ENCODE measurements at regions not wholly inside any gene's neighbourhood (a gene's known extent, or its start where the extent isn't known, plus 50 kb on each side); places are given as distances from the start of the nearest gene placed in this dataset.

- H3K27ac ChIP-seq, result no peak overlapping the region
Observed at GRCh38 chr2:41141146-41141791, 689.4 kb upstream of the SLC8A1 start.

DNA sequence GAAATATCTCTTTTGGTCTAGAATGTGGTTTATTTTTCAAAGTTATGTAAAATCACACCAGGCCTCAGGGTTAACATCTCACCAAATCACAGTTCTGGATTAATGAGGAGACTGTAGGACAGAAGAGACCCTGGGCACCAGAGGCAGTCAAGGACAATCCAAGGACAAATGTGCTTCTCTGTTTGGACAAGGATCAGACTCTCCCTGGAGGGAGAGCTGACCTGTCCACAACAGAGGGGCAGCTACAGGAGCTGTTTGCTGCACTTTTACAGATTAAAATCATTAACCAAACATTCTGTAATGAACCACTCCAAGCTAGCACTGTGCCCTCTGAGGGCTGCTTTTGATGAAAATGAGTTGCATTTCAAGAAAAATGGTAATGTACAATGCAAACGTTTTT lies 690.6 kb upstream of the SLC8A1 start:
- no peak overlapping the region for H3K4me3 ChIP-seq
- WGBS (ENCODE audit: missing lambda C conversion rate), result 5% methylated on average over 1 of the region's 1 CpG
- ATAC-seq (no peak), FAIRE-seq (no peak), DNase-seq (ENCODE audit: low read depth in 1 of 2, low spot score in 1 of 2) (no peak)
- H3K9me3 ChIP-seq, result no peaks in the 10 kb centered on the region
- POLR2A ChIA-PET, result no interaction called here
- no peak for TF ChIP-seq SREBF2 (IDR thresholded peaks at IDR 0.05)
- TF ChIP-seq, protein P1, sequence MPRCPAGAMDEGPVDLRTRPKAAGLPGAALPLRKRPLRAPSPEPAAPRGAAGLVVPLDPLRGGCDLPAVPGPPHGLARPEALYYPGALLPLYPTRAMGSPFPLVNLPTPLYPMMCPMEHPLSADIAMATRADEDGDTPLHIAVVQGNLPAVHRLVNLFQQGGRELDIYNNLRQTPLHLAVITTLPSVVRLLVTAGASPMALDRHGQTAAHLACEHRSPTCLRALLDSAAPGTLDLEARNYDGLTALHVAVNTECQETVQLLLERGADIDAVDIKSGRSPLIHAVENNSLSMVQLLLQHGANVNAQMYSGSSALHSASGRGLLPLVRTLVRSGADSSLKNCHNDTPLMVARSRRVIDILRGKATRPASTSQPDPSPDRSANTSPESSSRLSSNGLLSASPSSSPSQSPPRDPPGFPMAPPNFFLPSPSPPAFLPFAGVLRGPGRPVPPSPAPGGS (IDR thresholded peaks at IDR 0.05), result no peak
- no peak for TF ChIP-seq TP53 (CRISPR knock-in tag; IDR thresholded peaks at IDR 0.05)
- TF ChIP-seq RAD21 (conservative IDR thresholded peaks at IDR 0.05 in 1 of 2, IDR thresholded peaks at IDR 0.05 in 1 of 2), result no peak
- no peak for TF ChIP-seq FOSL2 (IDR thresholded peaks at IDR 0.05)
- no peak for TF ChIP-seq FOSL2 (CRISPR knock-in tag; IDR thresholded peaks at IDR 0.05)
- no peak for TF ChIP-seq RCOR1 (IDR thresholded peaks at IDR 0.05; ENCODE audit: low read depth, low read length)
- no peak for TF ChIP-seq HDAC2 (IDR thresholded peaks at IDR 0.05)
- TF ChIP-seq POLR2AphosphoS2 (conservative IDR thresholded peaks at IDR 0.05; ENCODE audit: low read length), result no peak
- TF ChIP-seq ESRRA (IDR thresholded peaks at IDR 0.05; ENCODE audit: borderline replicate concordance, low read length), result no peak
- TF ChIP-seq CHD4 (IDR thresholded peaks at IDR 0.05; ENCODE audit: borderline replicate concordance), result no peak
- no peak for TF ChIP-seq TFCP2L1 (CRISPR knock-in tag; IDR thresholded peaks at IDR 0.05)
- no peak for TF ChIP-seq KDM1A (IDR thresholded peaks at IDR 0.05; ENCODE audit: low read depth)
- TF ChIP-seq JUNB (IDR thresholded peaks at IDR 0.05), result no peak
- TF ChIP-seq, protein P2, sequence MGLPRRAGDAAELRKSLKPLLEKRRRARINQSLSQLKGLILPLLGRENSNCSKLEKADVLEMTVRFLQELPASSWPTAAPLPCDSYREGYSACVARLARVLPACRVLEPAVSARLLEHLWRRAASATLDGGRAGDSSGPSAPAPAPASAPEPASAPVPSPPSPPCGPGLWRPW (IDR thresholded peaks at IDR 0.05), result no peak
- no peak for TF ChIP-seq HEYL (CRISPR knock-in tag; IDR thresholded peaks at IDR 0.05)
- no peak overlapping the region for H3K4me2 ChIP-seq
- H3K4me1 ChIP-seq, result no peaks in the 10 kb centered on the region
- CTCF ChIA-PET, result no interaction called here
- no peak overlapping the region for H3K27ac ChIP-seq

More at GRCh38 chr2:41141146-41141791, 689.4 kb upstream of the SLC8A1 start:
- Histone ChIP-seq H3K9me3 (no peaks in the 10 kb centered on the region), H3K4me3 (no peak overlapping the region), H3K4me1 (no peaks in the 10 kb centered on the region), H3K4me2 (no peak overlapping the region)
- TF ChIP-seq ATOH8 (CRISPR knock-in tag; IDR thresholded peaks at IDR 0.05; ENCODE audit: low read depth) (no peak), NR3C1 (IDR thresholded peaks at IDR 0.05) (no peak), MYC (IDR thresholded peaks at IDR 0.05; ENCODE audit: borderline replicate concordance, low read length) (no peak), RFX5 (IDR thresholded peaks at IDR 0.05) (no peak), SMC3 (IDR thresholded peaks at IDR 0.05) (no peak), KDM5A (IDR thresholded peaks at IDR 0.05) (no peak)
- ChIA-PET POLR2A (no interaction called here), CTCF (no interaction called here)
- FAIRE-seq, result no peak
- WGBS (ENCODE audit: missing lambda C conversion rate), result 48% methylated on average over 5 of the region's 5 CpGs
- no peak for ATAC-seq
- no peak for DNase-seq (ENCODE audit: low read depth in 1 of 2, low spot score in 1 of 2)

DNA sequence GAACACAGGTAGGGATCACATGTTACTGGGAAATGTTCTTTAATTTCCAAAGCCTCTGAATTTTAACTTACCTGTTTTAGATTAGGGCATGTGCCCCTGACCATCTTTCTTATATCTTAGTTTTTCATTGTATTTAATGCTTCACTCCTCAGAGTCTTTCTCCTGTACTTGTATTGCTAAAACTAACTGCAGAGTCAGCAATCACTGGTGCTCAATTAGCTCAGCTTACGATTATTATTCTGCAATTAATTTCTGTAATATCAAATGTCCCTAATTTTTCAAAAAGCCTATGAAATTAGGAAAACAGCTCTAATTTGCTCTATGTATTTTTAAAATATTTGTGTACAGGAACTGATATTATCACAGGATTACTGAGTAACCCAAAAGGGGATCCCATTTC lies 693.2 kb upstream of the SLC8A1 start:
- TF ChIP-seq POLR2A (IDR thresholded peaks at IDR 0.05; ENCODE audit: low read length), result no peak
- peak; percentile 69 for TF ChIP-seq MAFK (IDR thresholded peaks at IDR 0.05; ENCODE audit: partially characterized antibody)
- Histone ChIP-seq H3K27ac (no peak overlapping the region), H3K4me1 (no peaks in the 10 kb centered on the region), H3K4me2 (no peak overlapping the region), H3K9me3 (no peaks in the 10 kb centered on the region), H3K4me3 (no peak overlapping the region)
- WGBS (ENCODE audit: missing lambda C conversion rate), result 45% methylated on average over 1 of the region's 1 CpG
- no peak for FAIRE-seq
- POLR2A ChIA-PET, result no interaction called here
- CTCF ChIA-PET, result interaction anchor here (0.6 kb wide), 1 partner anchor 226 kb away, joined by 3 read pairs; no protein-coding TSS in a partner anchor
- ATAC-seq, result no peak
- no peak for DNase-seq (ENCODE audit: low read depth in 1 of 2, low spot score in 1 of 2)

Data from A549 (cell line).